ENCODE measurements at regions not wholly inside any gene's neighbourhood (a gene's known extent, or its start where the extent isn't known, plus 50 kb on each side); places are given as distances from the start of the nearest gene placed in this dataset.

DNA sequence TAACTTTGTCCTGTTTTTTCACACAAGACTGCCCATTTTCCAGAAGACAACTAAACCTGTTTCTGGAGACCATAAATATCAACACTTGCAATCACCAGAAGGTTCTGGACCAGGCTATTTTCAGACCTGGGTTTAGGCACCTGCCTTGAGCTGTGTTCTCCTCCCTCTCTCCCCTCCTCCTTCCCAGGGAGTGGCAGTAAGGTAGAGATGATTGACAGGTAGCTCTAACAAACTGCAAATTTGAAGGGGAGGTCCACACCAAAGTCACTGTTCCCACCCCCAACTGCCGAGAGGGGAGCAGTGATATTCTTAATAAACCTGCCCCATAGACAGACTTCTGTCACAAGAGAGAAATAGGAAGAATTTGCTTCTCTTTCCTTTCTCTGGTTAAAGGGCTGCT, 91.2 kb upstream of the BACH2 start:
- peaks cover 15% of the 10 kb centered on the region for H3K4me1 Mint-ChIP-seq (ENCODE audit: low read depth, unreplicated experiment)
- H3K4me2 ChIP-seq (ENCODE audit: low read length) = peak overlapping the region; percentile 60
- peak overlapping the region; percentile 78 for H2AFZ ChIP-seq (ENCODE audit: low read depth, low read length)
- H3K9me3 ChIP-seq (ENCODE audit: insufficient read depth, low read depth, low read length) = no peaks in the 10 kb centered on the region
- H4K20me1 ChIP-seq (ENCODE audit: insufficient read depth, low read length) = no peaks in the 10 kb centered on the region
- no peaks in the 10 kb centered on the region for H3K27me3 Mint-ChIP-seq (ENCODE audit: low read depth, unreplicated experiment)
- H3K36me3 Mint-ChIP-seq (ENCODE audit: low read depth, unreplicated experiment) = no peaks in the 10 kb centered on the region
- no peaks in the 10 kb centered on the region for H3K27me3 ChIP-seq (ENCODE audit: insufficient read depth, low read length)
- no peak for DNase-seq (ENCODE audit: low read depth)
- H3K4me3 ChIP-seq (ENCODE audit: insufficient read depth, low read depth, low read length) = no peak overlapping the region
- no peaks in the 10 kb centered on the region for H3K36me3 ChIP-seq (ENCODE audit: insufficient read depth, low read length)
- H3K27ac Mint-ChIP-seq (ENCODE audit: unreplicated experiment) = peak overlapping the region; percentile 53
- no peak for TF ChIP-seq EZH2 (IDR thresholded peaks at IDR 0.05; ENCODE audit: insufficient read depth, low read length)
- TF ChIP-seq, protein P1, sequence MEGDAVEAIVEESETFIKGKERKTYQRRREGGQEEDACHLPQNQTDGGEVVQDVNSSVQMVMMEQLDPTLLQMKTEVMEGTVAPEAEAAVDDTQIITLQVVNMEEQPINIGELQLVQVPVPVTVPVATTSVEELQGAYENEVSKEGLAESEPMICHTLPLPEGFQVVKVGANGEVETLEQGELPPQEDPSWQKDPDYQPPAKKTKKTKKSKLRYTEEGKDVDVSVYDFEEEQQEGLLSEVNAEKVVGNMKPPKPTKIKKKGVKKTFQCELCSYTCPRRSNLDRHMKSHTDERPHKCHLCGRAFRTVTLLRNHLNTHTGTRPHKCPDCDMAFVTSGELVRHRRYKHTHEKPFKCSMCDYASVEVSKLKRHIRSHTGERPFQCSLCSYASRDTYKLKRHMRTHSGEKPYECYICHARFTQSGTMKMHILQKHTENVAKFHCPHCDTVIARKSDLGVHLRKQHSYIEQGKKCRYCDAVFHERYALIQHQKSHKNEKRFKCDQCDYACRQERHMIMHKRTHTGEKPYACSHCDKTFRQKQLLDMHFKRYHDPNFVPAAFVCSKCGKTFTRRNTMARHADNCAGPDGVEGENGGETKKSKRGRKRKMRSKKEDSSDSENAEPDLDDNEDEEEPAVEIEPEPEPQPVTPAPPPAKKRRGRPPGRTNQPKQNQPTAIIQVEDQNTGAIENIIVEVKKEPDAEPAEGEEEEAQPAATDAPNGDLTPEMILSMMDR (IDR thresholded peaks at IDR 0.05; ENCODE audit: insufficient read depth, low read depth, low read length) = no peak
- no peaks in the 10 kb centered on the region for H3K9me3 Mint-ChIP-seq (ENCODE audit: unreplicated experiment)
- H3K27ac ChIP-seq (ENCODE audit: low read depth, low read length) = no peak overlapping the region
- H3K4me1 ChIP-seq (ENCODE audit: insufficient read depth, low read length) = peaks cover 8% of the 10 kb centered on the region
- FAIRE-seq = no peak
- no peak overlapping the region for H3K9ac ChIP-seq (ENCODE audit: low read length)
- H3K79me2 ChIP-seq (ENCODE audit: insufficient read depth, low read length) = no peaks in the 10 kb centered on the region
- H3K4me3 Mint-ChIP-seq (ENCODE audit: unreplicated experiment) = no peak overlapping the region

DNA sequence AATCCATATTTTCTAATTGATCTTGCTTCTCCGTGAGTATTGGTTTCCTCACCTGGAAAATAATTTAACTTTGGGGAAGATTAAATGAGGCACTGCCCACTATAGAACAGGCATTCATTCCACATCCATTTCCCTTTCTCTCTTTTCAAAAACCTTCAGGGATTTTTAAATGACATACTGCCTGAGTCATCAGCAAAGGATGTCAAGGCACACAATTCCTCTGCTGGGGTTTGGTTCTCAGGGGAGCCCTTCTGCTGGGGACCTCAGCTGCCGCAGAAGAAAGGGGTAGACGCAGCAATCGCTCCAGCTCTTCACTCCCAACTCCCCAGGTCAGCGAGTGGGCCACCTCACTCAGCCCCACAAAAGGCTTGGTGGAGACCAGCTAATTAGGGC, 90.7 kb upstream of the BACH2 start:
- H3K27me3 ChIP-seq (ENCODE audit: insufficient read depth, low read length) = no peaks in the 10 kb centered on the region
- H3K9me3 Mint-ChIP-seq (ENCODE audit: unreplicated experiment) = no peaks in the 10 kb centered on the region
- no peaks in the 10 kb centered on the region for H3K79me2 ChIP-seq (ENCODE audit: insufficient read depth, low read length)
- H2AFZ ChIP-seq (ENCODE audit: low read depth, low read length) = peak overlapping the region; percentile 78
- H3K4me3 Mint-ChIP-seq (ENCODE audit: unreplicated experiment) = no peak overlapping the region
- H3K4me2 ChIP-seq (ENCODE audit: low read length) = peak overlapping the region; percentile 60
- TF ChIP-seq, protein P1 (IDR thresholded peaks at IDR 0.05; ENCODE audit: insufficient read depth, low read depth, low read length) = no peak
- TF ChIP-seq EZH2 (IDR thresholded peaks at IDR 0.05; ENCODE audit: insufficient read depth, low read length) = no peak
- no peak for DNase-seq (ENCODE audit: low read depth)
- no peaks in the 10 kb centered on the region for H4K20me1 ChIP-seq (ENCODE audit: insufficient read depth, low read length)
- no peaks in the 10 kb centered on the region for H3K9me3 ChIP-seq (ENCODE audit: insufficient read depth, low read depth, low read length)
- FAIRE-seq = no peak
- H3K9ac ChIP-seq (ENCODE audit: low read length) = no peak overlapping the region
- no peak overlapping the region for H3K4me3 ChIP-seq (ENCODE audit: insufficient read depth, low read depth, low read length)
- H3K36me3 ChIP-seq (ENCODE audit: insufficient read depth, low read length) = no peaks in the 10 kb centered on the region
- H3K27me3 Mint-ChIP-seq (ENCODE audit: low read depth, unreplicated experiment) = no peaks in the 10 kb centered on the region
- H3K27ac Mint-ChIP-seq (ENCODE audit: unreplicated experiment) = no peak overlapping the region
- H3K4me1 Mint-ChIP-seq (ENCODE audit: low read depth, unreplicated experiment) = peaks cover 17% of the 10 kb centered on the region
- H3K4me1 ChIP-seq (ENCODE audit: insufficient read depth, low read length) = peaks cover 8% of the 10 kb centered on the region
- no peaks in the 10 kb centered on the region for H3K36me3 Mint-ChIP-seq (ENCODE audit: low read depth, unreplicated experiment)
- H3K27ac ChIP-seq (ENCODE audit: low read depth, low read length) = no peak overlapping the region

DNA sequence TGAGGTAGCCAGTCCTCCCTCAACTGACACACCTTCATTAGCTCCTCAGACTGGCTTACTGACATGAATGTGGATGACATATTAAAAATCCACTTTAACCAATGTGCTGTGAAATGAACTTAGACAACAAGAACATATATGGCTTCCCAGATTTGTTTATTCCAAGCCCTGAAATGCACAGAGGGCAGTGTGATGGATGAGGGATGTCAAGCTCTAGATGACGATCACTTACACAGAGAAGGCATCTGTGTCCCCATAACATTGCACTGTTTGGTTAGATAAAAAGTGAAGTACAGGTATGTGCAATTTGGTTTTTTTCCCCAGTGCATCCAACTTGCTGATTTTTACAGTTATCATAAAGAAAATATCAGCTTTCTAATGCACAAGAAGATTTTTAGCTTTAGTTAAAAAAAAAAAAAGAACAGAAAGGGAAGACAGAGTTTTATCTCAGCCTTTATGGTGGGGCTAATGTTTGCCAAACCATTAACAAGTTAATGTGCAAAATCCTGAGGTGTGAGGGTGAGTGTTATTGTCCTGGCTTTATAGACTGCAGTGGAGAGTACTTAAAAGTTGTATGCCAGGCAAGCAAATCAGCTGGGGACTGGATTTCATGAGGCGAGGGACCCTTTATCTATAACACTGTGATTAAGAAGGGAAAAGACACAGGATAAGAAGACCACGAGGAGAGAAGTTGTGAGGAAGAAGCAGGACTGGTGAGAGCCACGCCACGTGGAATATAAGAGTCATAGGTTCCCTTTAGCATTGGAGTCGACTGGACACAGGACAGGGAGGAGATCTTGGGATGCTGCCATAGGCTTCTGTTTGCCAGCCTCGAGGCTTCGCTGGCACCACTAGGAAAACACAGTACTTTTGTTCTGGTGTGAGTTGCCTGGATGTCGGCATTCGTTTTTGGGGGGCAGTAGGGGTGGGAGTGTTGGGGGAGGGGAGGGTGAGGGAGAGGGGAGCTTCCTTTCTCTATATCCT, 90.0 kb upstream of the BACH2 start:
- Histone ChIP-seq H3K27me3 (ENCODE audit: insufficient read depth, low read length) (no peaks in the 10 kb centered on the region), H3K9ac (ENCODE audit: low read length) (no peak overlapping the region), H3K4me1 (ENCODE audit: insufficient read depth, low read length) (peaks cover 8% of the 10 kb centered on the region), H3K4me3 (ENCODE audit: insufficient read depth, low read depth, low read length) (no peak overlapping the region), H3K79me2 (ENCODE audit: insufficient read depth, low read length) (no peaks in the 10 kb centered on the region), H4K20me1 (ENCODE audit: insufficient read depth, low read length) (no peaks in the 10 kb centered on the region), H3K9me3 (ENCODE audit: insufficient read depth, low read depth, low read length) (no peaks in the 10 kb centered on the region), H3K4me2 (ENCODE audit: low read length) (peak overlapping the region; percentile 60), H3K36me3 (ENCODE audit: insufficient read depth, low read length) (no peaks in the 10 kb centered on the region), H3K27ac (ENCODE audit: low read depth, low read length) (no peak overlapping the region), H2AFZ (ENCODE audit: low read depth, low read length) (no peak overlapping the region)
- DNase-seq (ENCODE audit: low read depth) (no peak), FAIRE-seq (no peak)
- Mint-ChIP-seq H3K4me1 (ENCODE audit: low read depth, unreplicated experiment) (peaks cover 17% of the 10 kb centered on the region), H3K4me3 (ENCODE audit: unreplicated experiment) (no peak overlapping the region), H3K27ac (ENCODE audit: unreplicated experiment) (no peak overlapping the region), H3K27me3 (ENCODE audit: low read depth, unreplicated experiment) (no peaks in the 10 kb centered on the region), H3K36me3 (ENCODE audit: low read depth, unreplicated experiment) (no peaks in the 10 kb centered on the region), H3K9me3 (ENCODE audit: unreplicated experiment) (no peaks in the 10 kb centered on the region)
- TF ChIP-seq EZH2 (IDR thresholded peaks at IDR 0.05; ENCODE audit: insufficient read depth, low read length) = no peak
